ENCODE measurements at regions not wholly inside any gene's neighbourhood (a gene's known extent, or its start where the extent isn't known, plus 50 kb on each side); places are given as distances from the start of the nearest gene placed in this dataset.

- ATAC-seq = no peak
- Histone ChIP-seq H3K27ac (no peak overlapping the region), H3K4me3 (no peak overlapping the region), H3K9me3 (no peaks in the 10 kb centered on the region), H3K4me1 (no peaks in the 10 kb centered on the region), H3K27me3 (no peaks in the 10 kb centered on the region), H3K36me3 (no peaks in the 10 kb centered on the region)
- DNase-seq = no peak
- no peak for FAIRE-seq
- TF ChIP-seq, protein P1, sequence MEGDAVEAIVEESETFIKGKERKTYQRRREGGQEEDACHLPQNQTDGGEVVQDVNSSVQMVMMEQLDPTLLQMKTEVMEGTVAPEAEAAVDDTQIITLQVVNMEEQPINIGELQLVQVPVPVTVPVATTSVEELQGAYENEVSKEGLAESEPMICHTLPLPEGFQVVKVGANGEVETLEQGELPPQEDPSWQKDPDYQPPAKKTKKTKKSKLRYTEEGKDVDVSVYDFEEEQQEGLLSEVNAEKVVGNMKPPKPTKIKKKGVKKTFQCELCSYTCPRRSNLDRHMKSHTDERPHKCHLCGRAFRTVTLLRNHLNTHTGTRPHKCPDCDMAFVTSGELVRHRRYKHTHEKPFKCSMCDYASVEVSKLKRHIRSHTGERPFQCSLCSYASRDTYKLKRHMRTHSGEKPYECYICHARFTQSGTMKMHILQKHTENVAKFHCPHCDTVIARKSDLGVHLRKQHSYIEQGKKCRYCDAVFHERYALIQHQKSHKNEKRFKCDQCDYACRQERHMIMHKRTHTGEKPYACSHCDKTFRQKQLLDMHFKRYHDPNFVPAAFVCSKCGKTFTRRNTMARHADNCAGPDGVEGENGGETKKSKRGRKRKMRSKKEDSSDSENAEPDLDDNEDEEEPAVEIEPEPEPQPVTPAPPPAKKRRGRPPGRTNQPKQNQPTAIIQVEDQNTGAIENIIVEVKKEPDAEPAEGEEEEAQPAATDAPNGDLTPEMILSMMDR (IDR thresholded peaks at IDR 0.05) = no peak
- intact Hi-C loops (cut with DNase I) = no loop called here
- WGBS, 2 donors = 57 to 60% methylated on average over 2 of the region's 2 CpGs
Observed at GRCh38 chr9:118637681-118638080, 731.6 kb downstream of the BRINP1 start.

- intact Hi-C loops (cut with DNase I) = no loop called here
- no peaks in the 10 kb centered on the region for H3K27me3 ChIP-seq
- H3K9me3 ChIP-seq = no peaks in the 10 kb centered on the region
- FAIRE-seq (no peak), ATAC-seq (no peak), DNase-seq (no peak)
- TF ChIP-seq, protein P1 (IDR thresholded peaks at IDR 0.05) = no peak
- no peaks in the 10 kb centered on the region for H3K4me1 ChIP-seq
- 48 to 65% methylated on average over 7 of the region's 7 CpGs for WGBS, 2 donors
- H3K4me3 ChIP-seq = no peak overlapping the region
- no peaks in the 10 kb centered on the region for H3K36me3 ChIP-seq
- H3K27ac ChIP-seq = no peak overlapping the region
Observed at GRCh38 chr9:118640836-118641560, 728.2 kb downstream of the BRINP1 start.

- Histone ChIP-seq H3K27me3 (no peaks in the 10 kb centered on the region), H3K4me1 (no peaks in the 10 kb centered on the region), H3K36me3 (no peaks in the 10 kb centered on the region), H3K9me3 (no peaks in the 10 kb centered on the region), H3K4me3 (no peak overlapping the region), H3K27ac (no peak overlapping the region)
- intact Hi-C loops (cut with DNase I) = no loop called here
- DNase-seq (peak in 4 of 6 donors; percentile 13 to 61 (median 36)), ATAC-seq (peak; percentile 41 to 95 (median 88)), FAIRE-seq (no peak)
- TF ChIP-seq, protein P1 (IDR thresholded peaks at IDR 0.05) = no peak
- WGBS, 2 donors = 8 to 12% methylated on average over 2 of the region's 2 CpGs
Observed at GRCh38 chr9:118643118-118643517, 726.1 kb downstream of the BRINP1 start.

DNA sequence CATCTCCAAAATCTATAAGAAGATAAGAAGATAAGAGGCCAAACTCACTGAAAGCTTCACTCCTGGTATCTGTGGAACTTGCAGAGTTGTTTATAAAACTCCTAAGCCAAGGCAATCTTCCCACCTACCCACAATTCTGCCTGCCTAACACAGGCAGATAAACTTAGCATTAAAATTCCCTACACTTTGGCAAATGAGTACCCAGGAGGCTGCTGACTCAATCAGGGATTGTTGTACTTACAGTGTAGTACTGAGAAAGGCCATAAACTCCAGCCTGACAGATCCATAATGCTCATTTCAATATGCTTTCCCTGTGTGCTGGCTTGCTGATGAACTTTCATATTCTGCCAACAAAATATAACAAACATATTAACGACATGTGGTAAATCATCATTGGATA is 725.2 kb downstream of the BRINP1 start:
- ATAC-seq (peak in 1 of 4 donors; percentile 30), DNase-seq (no peak), FAIRE-seq (no peak)
- Histone ChIP-seq H3K36me3 (no peaks in the 10 kb centered on the region), H3K4me3 (no peak overlapping the region), H3K9me3 (no peaks in the 10 kb centered on the region), H3K27ac (no peak overlapping the region), H3K27me3 (no peaks in the 10 kb centered on the region), H3K4me1 (no peaks in the 10 kb centered on the region)
- WGBS, 2 donors = 65 to 85% methylated on average over 1 of the region's 1 CpG
- TF ChIP-seq, protein P1 (IDR thresholded peaks at IDR 0.05) = no peak
- intact Hi-C loops (cut with DNase I) = no loop called here

DNA sequence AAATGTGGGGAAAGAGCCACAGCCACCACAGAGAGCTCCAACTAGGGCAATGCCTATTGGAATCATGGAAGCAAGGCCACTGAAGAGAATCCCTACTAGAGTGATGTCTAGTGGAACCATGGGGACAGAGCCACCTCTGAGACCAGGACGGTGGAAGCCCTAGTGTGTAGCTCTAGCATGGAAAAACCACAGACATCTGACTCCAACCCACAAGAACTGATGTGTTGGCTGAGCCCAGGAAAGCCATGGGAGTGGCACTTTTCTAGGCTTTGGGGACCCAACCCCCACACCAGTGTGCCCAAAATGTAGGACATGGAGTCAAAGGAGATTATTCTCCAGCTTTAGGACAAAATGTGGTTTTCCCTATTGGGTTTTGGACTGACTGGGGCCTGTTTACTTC is 721.9 kb downstream of the BRINP1 start:
- no peak for DNase-seq
- Histone ChIP-seq H3K36me3 (no peaks in the 10 kb centered on the region), H3K9me3 (no peaks in the 10 kb centered on the region), H3K27me3 (no peaks in the 10 kb centered on the region), H3K4me1 (no peaks in the 10 kb centered on the region), H3K4me3 (no peak overlapping the region), H3K27ac (no peak overlapping the region)
- no peak for FAIRE-seq
- 54 to 65% methylated on average over 1 of the region's 1 CpG for WGBS, 2 donors
- no peak for ATAC-seq
- intact Hi-C loops (cut with DNase I) = no loop called here
- TF ChIP-seq, protein P1 (IDR thresholded peaks at IDR 0.05) = no peak
